ENCODE measurements at regions not wholly inside any gene's neighbourhood (a gene's known extent, or its start where the extent isn't known, plus 50 kb on each side); places are given as distances from the start of the nearest gene placed in this dataset.

DNA sequence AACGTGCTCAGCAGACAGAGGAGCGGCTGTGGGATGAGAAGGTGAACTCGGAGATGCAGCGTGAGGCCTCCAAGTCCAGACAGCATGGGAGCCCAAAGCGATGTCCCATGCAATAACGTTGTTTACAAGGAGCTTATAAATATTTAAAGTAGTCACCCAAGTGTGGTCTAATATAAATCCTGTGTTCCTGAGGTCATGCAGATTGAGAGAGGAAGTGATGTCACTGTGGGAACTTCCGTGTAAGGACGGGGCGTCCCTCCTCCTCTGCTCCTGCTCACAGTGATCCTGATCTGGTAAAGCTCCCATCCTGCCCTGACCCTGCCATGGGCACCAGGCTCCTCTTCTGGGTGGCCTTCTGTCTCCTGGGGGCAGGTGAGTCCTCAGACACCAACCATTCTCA, 94.7 kb upstream of the PRSS58 start:
- no peak overlapping the region for H3K27ac ChIP-seq
- WGBS = 64% methylated on average over 9 of the region's 9 CpGs

DNA sequence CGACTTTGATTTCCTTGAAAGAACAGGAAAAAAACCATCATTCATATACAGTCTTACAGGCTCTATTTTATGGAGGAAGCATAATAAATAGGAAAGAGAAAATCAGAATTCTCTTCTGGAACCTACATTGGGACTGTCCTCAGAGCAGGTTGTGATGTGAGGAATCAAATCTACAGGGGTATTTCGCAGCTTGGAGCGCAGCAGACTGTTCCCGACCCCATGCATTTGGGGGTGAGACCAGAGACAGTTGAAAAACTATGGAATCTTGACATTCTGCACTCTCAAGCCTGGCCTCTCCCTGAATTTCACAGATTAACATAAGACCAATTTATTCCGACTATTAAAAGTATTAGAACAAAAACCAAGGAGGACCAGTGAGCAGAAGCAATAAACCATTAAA, 93.3 kb upstream of the PRSS58 start:
- DNase-seq (ENCODE audit: low spot score) = no peak
- Histone ChIP-seq H3K9me3 (no peaks in the 10 kb centered on the region), H3K27ac (no peak overlapping the region), H3K4me1 (replicated peaks) (no peaks in the 10 kb centered on the region), H3K4me3 (no peak overlapping the region), H3K27me3 (replicated peaks; ENCODE audit: insufficient read depth) (no peaks in the 10 kb centered on the region), H3K36me3 (no peaks in the 10 kb centered on the region)
- 93% methylated on average over 5 of the region's 5 CpGs for WGBS
- TF ChIP-seq POLR2A (IDR thresholded peaks at IDR 0.05) (no peak), CTCF (IDR thresholded peaks at IDR 0.05) (no peak), POLR2AphosphoS5 (IDR thresholded peaks at IDR 0.05) (no peak)
- intact Hi-C loops (cut with DNase I) = no loop called here

More for the DNA sequence above, 94.7 kb upstream of the PRSS58 start:
- Histone ChIP-seq H3K4me1 (replicated peaks) (no peaks in the 10 kb centered on the region), H3K4me3 (no peak overlapping the region), H3K27me3 (replicated peaks; ENCODE audit: insufficient read depth) (no peaks in the 10 kb centered on the region), H3K36me3 (no peaks in the 10 kb centered on the region), H3K9me3 (no peaks in the 10 kb centered on the region)
- no peak for DNase-seq (ENCODE audit: low spot score)
- TF ChIP-seq POLR2A (IDR thresholded peaks at IDR 0.05) = no peak
- TF ChIP-seq POLR2AphosphoS5 (IDR thresholded peaks at IDR 0.05) = no peak
- TF ChIP-seq CTCF (IDR thresholded peaks at IDR 0.05) = no peak
- intact Hi-C loops (cut with DNase I) = no loop called here

DNA sequence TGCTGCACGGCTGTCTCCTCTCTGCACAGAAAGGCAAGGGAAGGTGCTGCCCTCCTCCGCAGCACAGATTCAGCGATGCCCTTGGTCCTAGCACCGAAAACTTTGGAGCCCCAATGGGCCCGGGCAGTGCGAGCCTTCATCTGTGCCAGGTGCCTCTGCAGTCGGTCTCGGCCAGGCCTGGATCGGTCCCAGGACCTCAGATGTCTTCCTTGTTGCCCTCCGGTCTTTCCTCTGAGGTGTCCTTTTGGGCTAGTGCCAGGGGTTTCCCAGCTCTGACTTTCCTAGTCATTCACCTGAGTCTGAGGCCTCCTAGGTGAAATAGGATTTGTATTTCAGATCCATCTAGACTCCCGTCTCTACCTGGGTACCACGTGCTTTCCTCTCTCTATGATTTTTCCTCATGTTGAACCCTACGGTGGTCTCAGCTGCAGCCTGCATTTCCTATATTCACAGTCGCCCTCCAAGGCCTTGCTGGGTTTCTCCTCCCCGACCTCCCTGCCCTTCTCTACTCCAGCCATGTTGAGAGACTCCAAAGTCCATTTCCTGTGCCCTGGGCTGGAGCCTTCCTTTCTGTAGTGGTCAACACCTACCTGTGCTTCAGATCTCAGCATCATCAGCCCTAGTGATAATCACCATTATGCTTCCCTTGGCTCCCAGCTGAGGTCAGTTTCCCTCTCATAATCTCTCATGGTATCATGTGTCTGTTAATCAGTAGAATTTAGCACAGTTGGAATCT, 92.0 kb upstream of the PRSS58 start:
- H3K9me3 ChIP-seq = no peaks in the 10 kb centered on the region
- no peak overlapping the region for H3K27ac ChIP-seq
- TF ChIP-seq POLR2A (IDR thresholded peaks at IDR 0.05) (no peak), POLR2AphosphoS5 (IDR thresholded peaks at IDR 0.05) (no peak), CTCF (IDR thresholded peaks at IDR 0.05) (no peak)
- no peak for DNase-seq (ENCODE audit: low spot score)
- H3K4me3 ChIP-seq = no peak overlapping the region
- intact Hi-C loops (cut with DNase I) = no loop called here
- WGBS = 80% methylated on average over 15 of the region's 15 CpGs
- H3K4me1 ChIP-seq (replicated peaks) = no peaks in the 10 kb centered on the region
- no peaks in the 10 kb centered on the region for H3K27me3 ChIP-seq (replicated peaks; ENCODE audit: insufficient read depth)
- H3K36me3 ChIP-seq = no peaks in the 10 kb centered on the region

DNA sequence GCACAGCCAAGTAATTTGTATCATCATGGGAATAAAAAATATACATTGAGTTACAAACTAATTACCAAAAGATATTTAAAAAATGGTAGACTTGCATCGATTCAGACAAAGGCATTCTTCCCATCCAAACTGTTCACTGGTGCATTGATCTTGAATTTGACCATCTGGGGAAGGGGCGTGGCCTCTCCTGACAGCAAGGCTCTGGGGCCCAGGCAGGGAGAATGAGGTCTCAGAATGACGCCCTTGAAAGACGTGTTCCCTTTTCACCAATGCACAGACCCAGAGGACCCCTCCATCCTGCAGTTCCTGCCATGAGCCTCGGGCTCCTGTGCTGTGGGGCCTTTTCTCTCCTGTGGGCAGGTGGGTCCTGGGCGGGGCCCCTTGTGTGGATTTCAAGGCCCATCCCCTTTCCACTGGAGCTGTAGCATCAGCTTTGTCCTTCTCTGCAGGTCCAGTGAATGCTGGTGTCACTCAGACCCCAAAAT, 91.1 kb upstream of the PRSS58 start:
- H3K4me1 ChIP-seq (replicated peaks) = no peaks in the 10 kb centered on the region
- intact Hi-C loops (cut with DNase I) = no loop called here
- H3K27ac ChIP-seq = no peak overlapping the region
- H3K9me3 ChIP-seq = no peaks in the 10 kb centered on the region
- TF ChIP-seq POLR2A (IDR thresholded peaks at IDR 0.05) (no peak), POLR2AphosphoS5 (IDR thresholded peaks at IDR 0.05) (no peak), CTCF (IDR thresholded peaks at IDR 0.05) (no peak)
- no peak for DNase-seq (ENCODE audit: low spot score)
- H3K27me3 ChIP-seq (replicated peaks; ENCODE audit: insufficient read depth) = no peaks in the 10 kb centered on the region
- H3K36me3 ChIP-seq = no peaks in the 10 kb centered on the region
- WGBS = 74% methylated on average over 6 of the region's 6 CpGs
- no peak overlapping the region for H3K4me3 ChIP-seq

- Histone ChIP-seq H3K4me1 (replicated peaks) (no peaks in the 10 kb centered on the region), H3K27me3 (replicated peaks; ENCODE audit: insufficient read depth) (no peaks in the 10 kb centered on the region), H3K36me3 (no peaks in the 10 kb centered on the region), H3K4me3 (no peak overlapping the region), H3K27ac (no peak overlapping the region), H3K9me3 (no peaks in the 10 kb centered on the region)
- TF ChIP-seq CTCF (IDR thresholded peaks at IDR 0.05) = no peak
- TF ChIP-seq POLR2AphosphoS5 (IDR thresholded peaks at IDR 0.05) = no peak
- TF ChIP-seq POLR2A (IDR thresholded peaks at IDR 0.05) = no peak
- 79% methylated on average over 3 of the region's 3 CpGs for WGBS
- intact Hi-C loops (cut with DNase I) = no loop called here
- DNase-seq (ENCODE audit: low spot score) = no peak
These were observed 90.2 kb upstream of the PRSS58 start for GRCh38 chr7:142348100-142348499.
